Stimulated activated CD4-positive, alpha-beta T cell treated with anti-CD3 and anti-CD28 coated beads, Interleukin-2, amount 100 ng/mL, for 4 hours (primary cell): ENCODE measurements at regions not wholly inside any gene's neighbourhood (a gene's known extent, or its start where the extent isn't known, plus 50 kb on each side); places are given as distances from the start of the nearest gene placed in this dataset.
"Not testable (repeated sequence)": the region's sequence is repeated elsewhere in the genome, so short reads cannot be mapped to it uniquely, and the experiment has no call there.

Experiments
- DNase-seq: peaks from one replicate; pipeline ENCODE4 v3.0.0-alpha.2; 2020; ENCODE audit warnings: low read depth

- DNase-seq, result no peak
These were observed 72.6 kb downstream of the ISX start for GRCh38 chr22:35138521-35138920.

- DNase-seq, result no peak
These were observed 75.2 kb downstream of the ISX start for GRCh38 chr22:35140879-35141745.

- no peak for DNase-seq
These were observed 82.4 kb downstream of the ISX start for GRCh38 chr22:35148381-35148780.

- no peak for DNase-seq
These were observed 83.0 kb downstream of the ISX start for GRCh38 chr22:35148866-35149548.

- peak; percentile 10 for DNase-seq
These were observed 84.5 kb downstream of the ISX start for GRCh38 chr22:35150183-35151107.

GRCh38 chr22:35152316-35152715 lies 86.4 kb downstream of the ISX start:
- DNase-seq, result no peak

GRCh38 chr22:35154937-35155387 lies 89.0 kb downstream of the ISX start:
- no peak for DNase-seq

- no peak for DNase-seq
These were observed 89.6 kb downstream of the ISX start for GRCh38 chr22:35155403-35156025.

GRCh38 chr22:35156945-35157344 lies 91.0 kb downstream of the ISX start:
- no peak for DNase-seq

GRCh38 chr22:35158336-35158735 lies 92.4 kb downstream of the ISX start:
- no peak for DNase-seq

GRCh38 chr22:35159343-35159742 lies 93.4 kb downstream of the ISX start:
- no peak for DNase-seq

- DNase-seq, result no peak
These were observed 94.3 kb downstream of the ISX start for GRCh38 chr22:35160268-35160667.

- DNase-seq, result not testable (repeated sequence)
These were observed 91.4 kb upstream of the HMGXB4 start for GRCh38 chr22:35165896-35166295.

GRCh38 chr22:35170716-35171697 lies 86.3 kb upstream of the HMGXB4 start:
- no peak for DNase-seq

- no peak for DNase-seq
These were observed 84.9 kb upstream of the HMGXB4 start for GRCh38 chr22:35172442-35172841.

- no peak for DNase-seq
These were observed 83.6 kb upstream of the HMGXB4 start for GRCh38 chr22:35173655-35174054.

GRCh38 chr22:35174401-35175038 lies 82.8 kb upstream of the HMGXB4 start:
- no peak for DNase-seq

- DNase-seq, result no peak
These were observed 81.9 kb upstream of the HMGXB4 start for GRCh38 chr22:35175392-35175791.

- no peak for DNase-seq
These were observed 79.5 kb upstream of the HMGXB4 start for GRCh38 chr22:35177811-35178210.

- DNase-seq, result no peak
These were observed 78.8 kb upstream of the HMGXB4 start for GRCh38 chr22:35178446-35178845.
